Keratinocyte (primary cell): ENCODE measurements at regions not wholly inside any gene's neighbourhood (a gene's known extent, or its start where the extent isn't known, plus 50 kb on each side); places are given as distances from the start of the nearest gene placed in this dataset.

Source experiments
- DNase-seq: peaks from one replicate; pipeline ENCODE4 v3.0.0-alpha.2; 2011; ENCODE audit warnings: low read depth, missing footprints, low spot score
- FAIRE-seq: peaks from 2 replicates; lab custom pipeline; 2011; peaks lifted over from hg19 to GRCh38; lab: Jason Lieb, UNC
- H2AFZ ChIP-seq: 2 replicates; pipeline ENCODE4 v1.6.0; 2012; ENCODE audit warnings: low read length, control low read depth, inconsistent platforms; ENCODE audit not compliant: control insufficient read depth
- H3K27ac ChIP-seq: 2 replicates; pipeline ENCODE4 v1.5.1; 2011; ENCODE audit warnings: low read length; ENCODE audit not compliant: control insufficient read depth, insufficient read depth
- H3K27me3 ChIP-seq: 3 replicates; pipeline ENCODE4 v1.6.0; 2011; ENCODE audit warnings: low read length; ENCODE audit not compliant: control insufficient read depth, insufficient read depth; ENCODE audit errors: extremely low read depth
- H3K36me3 ChIP-seq, 2 experiments: 2 replicates in 1 of 2; 3 replicates in 1 of 2; pipeline ENCODE4 v1.5.1; 2011; ENCODE audit warnings: low read length in 2 of 2, mild to moderate bottlenecking in 1 of 2; ENCODE audit not compliant: control insufficient read depth in 2 of 2, insufficient read depth in 2 of 2; ENCODE audit errors: extremely low read depth in 1 of 2
- H3K4me1 ChIP-seq: 3 replicates; pipeline ENCODE4 v1.5.1; 2011; ENCODE audit warnings: low read length; ENCODE audit not compliant: control insufficient read depth, insufficient read depth; ENCODE audit errors: extremely low read depth
- H3K4me2 ChIP-seq: 3 replicates; pipeline ENCODE4 v1.6.0; 2011; ENCODE audit warnings: low read depth, low read length; ENCODE audit not compliant: control insufficient read depth, insufficient read depth; ENCODE audit errors: extremely low read depth
- H3K4me3 ChIP-seq, 3 experiments: fragments of 200-600 bp in 1 of 3; sonication (generic) in 1 of 3; 2 replicates in 2 of 3; 3 replicates in 1 of 3; pipeline ENCODE4 v1.5.1; 2011 to 2016; ENCODE audit warnings: low read length in 3 of 3, mild to moderate bottlenecking in 3 of 3, control low read depth in 2 of 3, inconsistent platforms in 1 of 3, low read depth in 1 of 3, mixed read lengths in 1 of 3, mixed run types in 1 of 3, moderate library complexity in 1 of 3; ENCODE audit not compliant: control insufficient read depth in 2 of 3, insufficient read depth in 2 of 3; ENCODE audit errors: extremely low read depth in 1 of 3
- H3K79me2 ChIP-seq: 2 replicates; pipeline ENCODE4 v1.6.0; 2012; ENCODE audit warnings: low read length; ENCODE audit not compliant: control insufficient read depth, insufficient read depth
- H3K9ac ChIP-seq: 3 replicates; pipeline ENCODE4 v1.6.0; 2011; ENCODE audit warnings: low read length; ENCODE audit not compliant: control insufficient read depth, insufficient read depth; ENCODE audit errors: extremely low read depth
- H3K9me1 ChIP-seq: 3 replicates; pipeline ENCODE4 v1.6.0; 2011; ENCODE audit warnings: low read length; ENCODE audit not compliant: control insufficient read depth, insufficient read depth; ENCODE audit errors: extremely low read depth
- H3K9me3 ChIP-seq: 2 replicates; pipeline ENCODE4 v1.5.1; 2012; ENCODE audit warnings: low read depth, low read length; ENCODE audit not compliant: control insufficient read depth
- H4K20me1 ChIP-seq: 3 replicates; pipeline ENCODE4 v1.6.0; 2011; ENCODE audit warnings: low read length; ENCODE audit not compliant: control insufficient read depth, insufficient read depth; ENCODE audit errors: extremely low read depth
- CTCF ChIP-seq, 3 experiments: IDR thresholded peaks in 1 of 3; conservative IDR thresholded peaks in 1 of 3; optimal IDR thresholded peaks in 1 of 3; 2 replicates in 2 of 3; 3 replicates in 1 of 3; pipeline versions ENCODE3 to v1.5.1; 2011; ENCODE audit warnings: low read length in 3 of 3, mild to moderate bottlenecking in 3 of 3, moderate library complexity in 2 of 3, control low read depth in 1 of 3, inconsistent platforms in 1 of 3; ENCODE audit not compliant: insufficient read depth in 2 of 3; ENCODE audit errors: extremely low read depth in 1 of 3
- EZH2 ChIP-seq: IDR thresholded peaks from one replicate; pipeline ENCODE4 v1.6.1; 2012; ENCODE audit warnings: inconsistent platforms, mild to moderate bottlenecking, low read length, moderate library complexity
- dilution Hi-C: fragments of 300-500 bp; cut with MboI; formaldehyde crosslinking; loops from one replicate; pipeline ENCODE4 v1.7.0; 2020; ENCODE audit warnings: low sequenced_read_pairs; ENCODE audit not compliant: extremely low pct_ligation_motif_present

DNA sequence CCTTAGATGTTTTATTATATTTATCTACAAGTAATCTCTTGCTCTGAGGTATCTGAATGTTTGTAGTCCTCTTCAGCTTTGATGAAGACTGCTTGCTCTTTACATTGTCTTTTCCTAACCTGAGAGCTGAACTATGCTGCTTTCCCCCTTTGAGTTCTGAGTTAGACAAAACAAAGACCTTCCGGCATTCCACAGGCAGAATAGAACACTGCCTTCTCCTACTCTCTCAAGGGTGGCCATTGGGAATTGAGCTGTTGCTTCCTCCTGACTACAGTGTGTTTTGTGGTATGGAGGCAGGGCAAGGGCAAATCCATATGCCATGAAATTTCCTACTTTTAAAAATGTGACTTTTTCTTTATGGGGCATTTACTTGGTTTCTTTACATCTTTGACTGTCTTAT is 841.0 kb downstream of the FAM133A start:
- no peak for DNase-seq
- Histone ChIP-seq H2AFZ (no peak overlapping the region), H3K36me3 (no peaks in the 10 kb centered on the region), H3K9me3 (no peaks in the 10 kb centered on the region), H3K27me3 (no peaks in the 10 kb centered on the region), H3K4me3 (no peak overlapping the region), H3K4me2 (no peak overlapping the region), H3K9me1 (no peaks in the 10 kb centered on the region), H3K9ac (no peak overlapping the region), H3K27ac (no peak overlapping the region), H4K20me1 (no peaks in the 10 kb centered on the region), H3K4me1 (no peaks in the 10 kb centered on the region), H3K79me2 (no peaks in the 10 kb centered on the region)
- no peak for FAIRE-seq
- no peak for TF ChIP-seq EZH2
- TF ChIP-seq CTCF (optimal IDR thresholded peaks at IDR 0.05 in 1 of 3, IDR thresholded peaks at IDR 0.05 in 1 of 3, conservative IDR thresholded peaks at IDR 0.05 in 1 of 3; ENCODE audit: extremely low read depth in 1 of 3, insufficient read depth in 2 of 3, low read length in 3 of 3), result no peak
- dilution Hi-C loops, result no loop called here

DNA sequence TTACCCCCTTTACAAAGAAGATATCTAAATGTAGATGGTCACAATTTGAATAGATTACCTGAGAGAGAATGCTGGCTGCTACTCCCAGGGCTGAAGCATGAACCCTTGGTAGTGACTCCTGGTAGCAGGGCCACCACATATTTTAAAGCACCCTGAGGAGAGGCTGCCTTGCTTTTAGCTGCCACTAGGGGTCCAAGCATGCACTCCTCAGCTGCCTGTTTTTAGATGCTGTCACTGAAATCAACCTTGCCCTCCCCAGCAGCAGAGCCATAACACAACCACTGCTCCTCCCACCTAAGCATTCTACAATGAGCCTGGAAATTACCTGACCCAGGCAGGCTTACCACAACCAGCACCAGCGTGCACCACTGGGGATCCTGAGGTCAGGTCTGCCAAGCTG is 850.9 kb downstream of the FAM133A start:
- dilution Hi-C loops, result no loop called here
- H3K27ac ChIP-seq, result no peak overlapping the region
- no peaks in the 10 kb centered on the region for H3K9me3 ChIP-seq
- no peaks in the 10 kb centered on the region for H3K27me3 ChIP-seq
- no peak overlapping the region for H2AFZ ChIP-seq
- H3K9ac ChIP-seq, result no peak overlapping the region
- no peaks in the 10 kb centered on the region for H3K4me1 ChIP-seq
- H3K79me2 ChIP-seq, result no peaks in the 10 kb centered on the region
- DNase-seq (no peak), FAIRE-seq (no peak)
- no peak overlapping the region for H3K4me2 ChIP-seq
- no peaks in the 10 kb centered on the region for H3K9me1 ChIP-seq
- peak; percentile 23 to 55 (median 47) for TF ChIP-seq CTCF (optimal IDR thresholded peaks at IDR 0.05 in 1 of 3, IDR thresholded peaks at IDR 0.05 in 1 of 3, conservative IDR thresholded peaks at IDR 0.05 in 1 of 3; ENCODE audit: extremely low read depth in 1 of 3, insufficient read depth in 2 of 3, low read length in 3 of 3)
- TF ChIP-seq EZH2, result no peak
- no peaks in the 10 kb centered on the region for H4K20me1 ChIP-seq
- no peaks in the 10 kb centered on the region for H3K36me3 ChIP-seq
- no peak overlapping the region for H3K4me3 ChIP-seq
